Osteoblast (primary cell): ENCODE measurements at regions not wholly inside any gene's neighbourhood (a gene's known extent, or its start where the extent isn't known, plus 50 kb on each side); places are given as distances from the start of the nearest gene placed in this dataset.

Source experiments
- DNase-seq: peaks from one replicate; pipeline ENCODE4 v3.0.0; 2011; ENCODE audit warnings: low spot score, mixed read lengths; ENCODE audit not compliant: insufficient read length; ENCODE audit errors: missing footprints
- H2AFZ ChIP-seq: 2 replicates; pipeline ENCODE4 v1.6.0; 2011; ENCODE audit warnings: mild to moderate bottlenecking, low read length
- H3K27ac ChIP-seq: 2 replicates; pipeline ENCODE4 v1.5.1; 2011; ENCODE audit warnings: mild to moderate bottlenecking, low read depth, low read length, moderate library complexity
- H3K27me3 ChIP-seq: 2 replicates; pipeline ENCODE4 v1.6.0; 2012; ENCODE audit warnings: mild to moderate bottlenecking, control low read depth, inconsistent platforms, low read length, moderate library complexity; ENCODE audit not compliant: insufficient read depth
- H3K36me3 ChIP-seq: 2 replicates; pipeline ENCODE4 v1.5.1; 2011; ENCODE audit warnings: mild to moderate bottlenecking, low read length, control low read depth, moderate library complexity; ENCODE audit not compliant: insufficient read depth
- H3K4me1 ChIP-seq: 2 replicates; pipeline ENCODE4 v1.5.1; 2011; ENCODE audit warnings: mild to moderate bottlenecking, low read length, control low read depth, moderate library complexity; ENCODE audit not compliant: insufficient read depth
- H3K4me2 ChIP-seq: 2 replicates; pipeline ENCODE4 v1.6.0; 2011; ENCODE audit warnings: mild to moderate bottlenecking, low read length; ENCODE audit not compliant: insufficient read depth
- H3K4me3 ChIP-seq: fragments of 200-600 bp; sonication (generic); 3 replicates; pipeline ENCODE4 v1.5.1; 2012; ENCODE audit warnings: mild to moderate bottlenecking, low read length, inconsistent platforms; ENCODE audit not compliant: insufficient read depth
- H3K79me2 ChIP-seq: 2 replicates; pipeline ENCODE4 v1.6.0; 2012; ENCODE audit warnings: mild to moderate bottlenecking, low read length, control low read depth, inconsistent platforms; ENCODE audit not compliant: insufficient read depth
- H3K9me3 ChIP-seq: 2 replicates; pipeline ENCODE4 v1.5.1; 2011; ENCODE audit warnings: low read depth, low read length, control low read depth
- H4K20me1 ChIP-seq: 2 replicates; pipeline ENCODE4 v1.6.0; 2012; ENCODE audit warnings: mild to moderate bottlenecking, low read length, control low read depth; ENCODE audit not compliant: insufficient read depth
- TF ChIP-seq, protein P1 (sequence below): IDR thresholded peaks from 2 replicates; pipeline ENCODE4 v1.5.1; 2011; ENCODE audit warnings: mild to moderate bottlenecking, low read depth, low read length, moderate library complexity; ENCODE audit errors: extremely low read depth

GRCh38 chr7:16114071-16114470 is 307.3 kb downstream of the CRPPA start:
- H3K4me1 ChIP-seq: no peaks in the 10 kb centered on the region
- H4K20me1 ChIP-seq: no peaks in the 10 kb centered on the region
- no peak for DNase-seq
- H3K79me2 ChIP-seq: no peaks in the 10 kb centered on the region
- TF ChIP-seq, protein P1, sequence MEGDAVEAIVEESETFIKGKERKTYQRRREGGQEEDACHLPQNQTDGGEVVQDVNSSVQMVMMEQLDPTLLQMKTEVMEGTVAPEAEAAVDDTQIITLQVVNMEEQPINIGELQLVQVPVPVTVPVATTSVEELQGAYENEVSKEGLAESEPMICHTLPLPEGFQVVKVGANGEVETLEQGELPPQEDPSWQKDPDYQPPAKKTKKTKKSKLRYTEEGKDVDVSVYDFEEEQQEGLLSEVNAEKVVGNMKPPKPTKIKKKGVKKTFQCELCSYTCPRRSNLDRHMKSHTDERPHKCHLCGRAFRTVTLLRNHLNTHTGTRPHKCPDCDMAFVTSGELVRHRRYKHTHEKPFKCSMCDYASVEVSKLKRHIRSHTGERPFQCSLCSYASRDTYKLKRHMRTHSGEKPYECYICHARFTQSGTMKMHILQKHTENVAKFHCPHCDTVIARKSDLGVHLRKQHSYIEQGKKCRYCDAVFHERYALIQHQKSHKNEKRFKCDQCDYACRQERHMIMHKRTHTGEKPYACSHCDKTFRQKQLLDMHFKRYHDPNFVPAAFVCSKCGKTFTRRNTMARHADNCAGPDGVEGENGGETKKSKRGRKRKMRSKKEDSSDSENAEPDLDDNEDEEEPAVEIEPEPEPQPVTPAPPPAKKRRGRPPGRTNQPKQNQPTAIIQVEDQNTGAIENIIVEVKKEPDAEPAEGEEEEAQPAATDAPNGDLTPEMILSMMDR: no peak
- H3K27me3 ChIP-seq: no peaks in the 10 kb centered on the region
- H3K36me3 ChIP-seq: no peaks in the 10 kb centered on the region
- no peak overlapping the region for H2AFZ ChIP-seq
- no peaks in the 10 kb centered on the region for H3K9me3 ChIP-seq
- no peak overlapping the region for H3K4me2 ChIP-seq
- no peak overlapping the region for H3K27ac ChIP-seq
- no peak overlapping the region for H3K4me3 ChIP-seq

DNA sequence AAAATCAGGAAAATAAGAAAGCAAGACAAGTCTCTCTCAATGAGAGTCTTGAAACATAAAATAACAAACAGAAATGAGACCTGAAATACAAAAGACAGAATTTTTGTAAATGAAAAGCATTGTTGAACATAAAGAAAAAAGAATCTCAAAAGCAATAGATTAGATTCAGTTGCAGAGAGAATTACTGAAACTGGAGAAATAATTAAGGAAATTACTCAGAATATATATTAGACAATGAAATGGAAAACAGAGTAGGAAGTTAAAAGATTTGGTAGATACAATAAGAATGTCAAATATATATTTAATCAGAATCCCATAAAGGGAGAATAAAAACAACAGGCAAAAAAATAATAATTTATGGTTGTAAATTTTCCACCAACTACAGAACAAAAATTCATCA is 308.3 kb downstream of the CRPPA start:
- H2AFZ ChIP-seq: no peak overlapping the region
- no peaks in the 10 kb centered on the region for H3K9me3 ChIP-seq
- no peaks in the 10 kb centered on the region for H3K36me3 ChIP-seq
- no peaks in the 10 kb centered on the region for H3K4me1 ChIP-seq
- H4K20me1 ChIP-seq: no peaks in the 10 kb centered on the region
- H3K4me2 ChIP-seq: no peak overlapping the region
- no peaks in the 10 kb centered on the region for H3K27me3 ChIP-seq
- H3K27ac ChIP-seq: no peak overlapping the region
- no peak for DNase-seq
- TF ChIP-seq, protein P1: no peak
- H3K79me2 ChIP-seq: no peaks in the 10 kb centered on the region
- H3K4me3 ChIP-seq: no peak overlapping the region

GRCh38 chr7:16106869-16107268 is 314.5 kb downstream of the CRPPA start:
- H4K20me1 ChIP-seq: no peaks in the 10 kb centered on the region
- H3K4me3 ChIP-seq: no peak overlapping the region
- no peaks in the 10 kb centered on the region for H3K36me3 ChIP-seq
- no peak overlapping the region for H3K27ac ChIP-seq
- no peak for DNase-seq
- TF ChIP-seq, protein P1: no peak
- H3K79me2 ChIP-seq: no peaks in the 10 kb centered on the region
- H2AFZ ChIP-seq: no peak overlapping the region
- no peaks in the 10 kb centered on the region for H3K4me1 ChIP-seq
- H3K9me3 ChIP-seq: peaks cover 9% of the 10 kb centered on the region
- H3K27me3 ChIP-seq: no peaks in the 10 kb centered on the region
- H3K4me2 ChIP-seq: no peak overlapping the region

- Histone ChIP-seq H4K20me1 (no peaks in the 10 kb centered on the region), H3K36me3 (no peaks in the 10 kb centered on the region), H2AFZ (no peak overlapping the region), H3K79me2 (no peaks in the 10 kb centered on the region), H3K9me3 (peaks cover 9% of the 10 kb centered on the region), H3K4me1 (no peaks in the 10 kb centered on the region), H3K27ac (no peak overlapping the region), H3K27me3 (no peaks in the 10 kb centered on the region), H3K4me2 (no peak overlapping the region), H3K4me3 (no peak overlapping the region)
- DNase-seq: no peak
- TF ChIP-seq, protein P1: no peak
Observed at GRCh38 chr7:16106300-16106699, 315.0 kb downstream of the CRPPA start.
